A673 (cell line): ENCODE measurements at regions not wholly inside any gene's neighbourhood (a gene's known extent, or its start where the extent isn't known, plus 50 kb on each side); places are given as distances from the start of the nearest gene placed in this dataset.
A peak's percentile ranks its signal among the peaks of the same experiment; 100 is the strongest.

Experiments used
- BruUV-seq: library from RNA; stranded (reverse); fragments of 400-500 nt; replicated peaks from 2 replicates; lab custom pipeline; 2021; lab: Mats Ljungman, UMichigan
- CTCF ChIA-PET: fragments of 300-600 bp; sonication (Branson Sonifier 250); formaldehyde crosslinking; loops from one replicate; lab custom pipeline; 2022; ENCODE audit warnings: antibody characterized with exemption; lab: Charles Lee
- POLR2A ChIA-PET: fragments of 300-600 bp; sonication (Branson Sonifier 250); formaldehyde crosslinking; loops from one replicate; lab custom pipeline; 2022; ENCODE audit warnings: antibody characterized with exemption; ENCODE audit not compliant: low non-redundant PET; lab: Charles Lee
- DNase-seq: peaks from one replicate; pipeline ENCODE4 v3.0.0-alpha.2; 2015; ENCODE audit warnings: low spot score
- H3K27ac ChIP-seq: fragments of 200-600 bp; sonication (generic); 2 replicates; pipeline ENCODE4 v1.5.1; 2016; ENCODE audit warnings: mixed run types, low read depth, mild to moderate bottlenecking, mixed read lengths, antibody characterized with exemption, low read length; ENCODE audit not compliant: poor library complexity, severe bottlenecking
- H3K27me3 ChIP-seq: fragments of 200-600 bp; sonication (generic); replicated peaks from 2 replicates; pipeline ENCODE4 v1.6.1; 2017; ENCODE audit warnings: mixed run types, low read depth, mild to moderate bottlenecking, mixed read lengths, antibody characterized with exemption, low read length; ENCODE audit not compliant: insufficient read depth, poor library complexity
- H3K36me3 ChIP-seq: fragments of 200-600 bp; sonication (generic); 2 replicates; pipeline ENCODE4 v1.6.1; 2016; ENCODE audit warnings: mixed run types, mild to moderate bottlenecking, mixed read lengths, antibody characterized with exemption, low read length; ENCODE audit not compliant: insufficient read depth, poor library complexity, severe bottlenecking
- H3K4me1 ChIP-seq: fragments of 200-600 bp; sonication (generic); 2 replicates; pipeline ENCODE4 v1.6.1; 2017; ENCODE audit warnings: mixed run types, mild to moderate bottlenecking, mixed read lengths, antibody characterized with exemption, low read length; ENCODE audit not compliant: insufficient read depth, poor library complexity, severe bottlenecking
- H3K4me3 ChIP-seq: fragments of 200-600 bp; sonication (generic); 2 replicates; pipeline ENCODE4 v1.5.1; 2016; ENCODE audit warnings: low read depth, mixed run types, mild to moderate bottlenecking, mixed read lengths, low read length; ENCODE audit not compliant: poor library complexity, severe bottlenecking
- H3K9me3 ChIP-seq: fragments of 200-600 bp; sonication (generic); 2 replicates; pipeline ENCODE4 v1.6.1; 2016; ENCODE audit warnings: mixed run types, low read depth, mild to moderate bottlenecking, mixed read lengths, antibody characterized with exemption, low read length; ENCODE audit not compliant: poor library complexity, severe bottlenecking
- EZH2 ChIP-seq: fragments of 200-600 bp; sonication (generic); IDR thresholded peaks from 2 replicates; pipeline ENCODE4 v1.6.1; 2017; ENCODE audit warnings: borderline replicate concordance, low read depth, mild to moderate bottlenecking, mixed read lengths, antibody characterized with exemption, low read length; ENCODE audit not compliant: poor library complexity, severe bottlenecking
- intact Hi-C: fragments of 100-400 bp; cut with micrococcal nuclease; formaldehyde crosslinking; loops from one replicate; pipeline ENCODE4 v1.10.0; 2022; ENCODE audit not compliant: unreplicated experiment
- TF ChIP-seq, protein P1 (sequence below): fragments of 300-800, 200-600 bp; sonication (generic); conservative IDR thresholded peaks from 2 replicates; pipeline ENCODE4 v1.5.1; 2017; ENCODE audit warnings: low read depth, mild to moderate bottlenecking, antibody characterized with exemption, low read length, moderate library complexity, mixed read lengths

DNA sequence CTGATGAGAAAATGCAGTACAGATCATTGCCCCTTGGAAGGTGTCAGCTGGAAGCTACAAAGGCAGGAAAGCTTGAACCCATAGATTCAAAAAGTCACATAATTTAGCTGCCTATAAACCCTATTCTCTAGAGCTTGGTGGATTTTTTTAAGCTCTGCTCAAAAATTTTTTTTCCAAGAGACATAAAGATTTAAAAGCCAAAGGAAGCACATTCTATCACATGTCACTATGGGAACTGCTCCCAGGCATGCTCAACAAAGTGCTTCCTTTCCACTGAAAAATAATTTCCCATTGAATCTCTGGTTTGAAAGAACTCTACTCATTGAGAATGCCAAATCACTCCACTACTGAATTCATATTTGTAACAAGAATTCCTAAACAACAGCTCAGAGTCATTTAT is 419.8 kb downstream of the CETN3 start:
- DNase-seq = no peak
- intact Hi-C loops = no loop called here
- ChIA-PET POLR2A (interaction anchor here (0.6 kb wide), 1 partner anchor 48 kb away, joined by 3 read pairs; no protein-coding TSS in a partner anchor), CTCF (no interaction called here)
- Histone ChIP-seq H3K27me3 (no peaks in the 10 kb centered on the region), H3K4me1 (peaks cover 12% of the 10 kb centered on the region), H3K9me3 (no peaks in the 10 kb centered on the region), H3K27ac (no peak overlapping the region), H3K4me3 (no peak overlapping the region), H3K36me3 (no peaks in the 10 kb centered on the region)
- TF ChIP-seq, protein P1, sequence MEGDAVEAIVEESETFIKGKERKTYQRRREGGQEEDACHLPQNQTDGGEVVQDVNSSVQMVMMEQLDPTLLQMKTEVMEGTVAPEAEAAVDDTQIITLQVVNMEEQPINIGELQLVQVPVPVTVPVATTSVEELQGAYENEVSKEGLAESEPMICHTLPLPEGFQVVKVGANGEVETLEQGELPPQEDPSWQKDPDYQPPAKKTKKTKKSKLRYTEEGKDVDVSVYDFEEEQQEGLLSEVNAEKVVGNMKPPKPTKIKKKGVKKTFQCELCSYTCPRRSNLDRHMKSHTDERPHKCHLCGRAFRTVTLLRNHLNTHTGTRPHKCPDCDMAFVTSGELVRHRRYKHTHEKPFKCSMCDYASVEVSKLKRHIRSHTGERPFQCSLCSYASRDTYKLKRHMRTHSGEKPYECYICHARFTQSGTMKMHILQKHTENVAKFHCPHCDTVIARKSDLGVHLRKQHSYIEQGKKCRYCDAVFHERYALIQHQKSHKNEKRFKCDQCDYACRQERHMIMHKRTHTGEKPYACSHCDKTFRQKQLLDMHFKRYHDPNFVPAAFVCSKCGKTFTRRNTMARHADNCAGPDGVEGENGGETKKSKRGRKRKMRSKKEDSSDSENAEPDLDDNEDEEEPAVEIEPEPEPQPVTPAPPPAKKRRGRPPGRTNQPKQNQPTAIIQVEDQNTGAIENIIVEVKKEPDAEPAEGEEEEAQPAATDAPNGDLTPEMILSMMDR = no peak
- no peak for TF ChIP-seq EZH2
- no TSS peak for BruUV-seq

DNA sequence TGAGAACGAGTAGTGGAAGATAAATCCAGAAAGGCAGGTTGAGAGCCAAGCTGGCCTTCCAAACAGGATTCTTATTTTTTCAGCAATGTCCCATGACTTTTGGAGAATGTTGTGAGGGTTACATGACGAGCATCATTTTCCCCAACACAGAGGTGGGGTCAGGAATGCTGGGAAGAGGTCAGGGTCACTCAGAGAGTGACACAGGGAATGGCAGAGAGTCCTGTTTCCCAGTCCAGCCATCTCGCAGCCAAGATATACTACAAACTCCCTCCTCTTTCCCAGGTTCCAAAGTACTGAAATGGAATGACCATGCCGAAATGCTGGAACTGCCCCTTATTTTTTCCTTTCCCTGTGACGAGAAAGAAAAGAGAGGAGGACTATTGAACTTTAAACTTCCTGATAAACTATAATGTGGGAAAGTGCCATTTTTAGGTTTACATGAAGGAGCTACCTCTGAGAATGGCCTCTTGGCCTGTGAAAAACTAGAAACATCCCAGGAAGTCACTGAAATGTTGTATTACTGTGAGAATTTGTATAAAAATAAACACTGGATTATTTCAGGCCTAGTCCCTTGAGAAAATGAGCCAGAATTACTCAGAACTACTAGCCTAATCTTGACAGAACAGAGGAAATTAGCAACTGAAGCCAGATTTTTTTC is 420.4 kb downstream of the CETN3 start:
- POLR2A ChIA-PET = no interaction called here
- Histone ChIP-seq H3K36me3 (no peaks in the 10 kb centered on the region), H3K4me3 (no peak overlapping the region), H3K4me1 (peaks cover 12% of the 10 kb centered on the region), H3K27me3 (no peaks in the 10 kb centered on the region), H3K9me3 (no peaks in the 10 kb centered on the region), H3K27ac (no peak overlapping the region)
- no peak for DNase-seq
- intact Hi-C loops = no loop called here
- CTCF ChIA-PET = no interaction called here
- no TSS peak for BruUV-seq
- TF ChIP-seq EZH2 = no peak

DNA sequence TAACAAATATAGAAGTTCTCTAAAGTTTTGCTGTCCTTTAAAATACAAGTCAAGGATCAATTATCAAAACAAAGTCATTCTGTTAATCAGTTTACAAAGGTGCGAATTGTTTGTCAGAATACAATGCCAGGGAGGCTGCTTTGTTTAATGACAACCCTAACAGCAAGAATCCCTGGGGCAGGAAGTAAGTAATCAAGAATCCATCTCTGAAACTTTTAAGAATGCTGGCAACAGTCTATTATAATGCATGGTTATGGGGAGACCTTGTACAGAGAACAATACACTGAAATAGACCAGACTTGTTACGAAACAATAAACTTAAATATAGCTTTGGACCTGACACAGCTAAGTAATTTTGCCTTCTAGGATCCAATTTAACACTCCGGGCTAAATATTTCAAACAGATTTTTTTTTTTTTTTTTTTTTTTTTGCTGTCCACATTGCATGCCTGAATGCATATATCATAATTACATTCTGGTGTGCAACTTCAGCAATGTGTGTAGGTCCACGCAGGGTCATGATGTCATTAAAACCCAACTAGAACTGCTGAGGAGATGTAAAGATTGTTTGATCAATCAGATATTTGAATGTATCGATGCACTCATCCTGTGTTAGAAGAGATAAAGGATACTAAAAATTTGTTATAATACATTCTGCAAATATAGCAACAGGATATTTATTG is 421.3 kb downstream of the CETN3 start:
- BruUV-seq = no TSS peak
- Histone ChIP-seq H3K27me3 (no peaks in the 10 kb centered on the region), H3K4me1 (peaks cover 12% of the 10 kb centered on the region), H3K9me3 (no peaks in the 10 kb centered on the region), H3K36me3 (no peaks in the 10 kb centered on the region), H3K27ac (no peak overlapping the region), H3K4me3 (no peak overlapping the region)
- intact Hi-C loops = no loop called here
- TF ChIP-seq, protein P1 = no peak
- no peak for TF ChIP-seq EZH2
- peak; percentile 50 for DNase-seq
- ChIA-PET CTCF (interaction anchor here (0.6 kb wide), 1 partner anchor 25 kb away, joined by 4 read pairs; no protein-coding TSS in a partner anchor), POLR2A (no interaction called here)
